NCI-H2029 treated with DMSO at 0.1 percent for 48 hours (cell line): ENCODE measurements at regions not wholly inside any gene's neighbourhood (a gene's known extent, or its start where the extent isn't known, plus 50 kb on each side); places are given as distances from the start of the nearest gene placed in this dataset.

Experiments used
- DNase-seq: peaks from one replicate; lab custom pipeline; 2025; lab: John Stamatoyannopoulos, UW

DNA sequence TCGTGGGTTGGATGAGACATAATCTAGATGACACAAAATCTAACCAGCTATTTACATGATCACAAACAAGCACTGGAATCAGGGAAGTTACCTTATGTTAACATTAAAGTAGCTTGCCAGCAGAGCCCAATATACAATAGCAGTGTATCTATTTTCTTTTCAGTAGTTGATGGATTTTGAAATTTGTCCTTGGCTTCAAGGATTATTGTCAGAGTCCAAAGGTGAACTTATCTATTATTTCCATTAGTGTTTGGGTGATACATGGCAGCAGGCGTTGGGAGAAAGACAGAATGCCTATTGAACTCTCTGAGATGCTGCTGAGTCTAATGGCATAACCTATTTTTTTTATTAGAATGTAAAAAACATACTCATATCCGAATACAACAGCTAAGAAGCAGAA is 223.2 kb upstream of the ACTBL2 start:
- DNase-seq, result no peak

DNA sequence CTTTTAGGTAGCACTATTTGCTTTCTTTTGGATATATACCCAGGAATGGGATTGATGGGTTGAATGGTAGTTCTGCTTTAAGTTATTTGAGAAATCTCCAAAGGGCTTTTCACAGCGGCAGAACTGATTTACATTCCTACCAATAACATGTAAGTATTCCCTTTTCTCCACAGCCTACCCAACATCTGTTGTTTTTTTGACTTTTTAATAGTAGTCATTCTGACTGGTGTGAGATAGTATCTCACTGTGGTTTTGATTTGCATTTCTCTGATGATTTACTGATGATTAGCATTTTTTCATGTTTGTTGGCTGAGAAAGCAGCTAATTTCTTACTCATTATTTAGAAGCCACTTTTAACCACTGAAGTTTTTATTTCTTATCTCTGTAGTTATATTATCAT is 221.1 kb upstream of the ACTBL2 start:
- DNase-seq, result no peak

DNA sequence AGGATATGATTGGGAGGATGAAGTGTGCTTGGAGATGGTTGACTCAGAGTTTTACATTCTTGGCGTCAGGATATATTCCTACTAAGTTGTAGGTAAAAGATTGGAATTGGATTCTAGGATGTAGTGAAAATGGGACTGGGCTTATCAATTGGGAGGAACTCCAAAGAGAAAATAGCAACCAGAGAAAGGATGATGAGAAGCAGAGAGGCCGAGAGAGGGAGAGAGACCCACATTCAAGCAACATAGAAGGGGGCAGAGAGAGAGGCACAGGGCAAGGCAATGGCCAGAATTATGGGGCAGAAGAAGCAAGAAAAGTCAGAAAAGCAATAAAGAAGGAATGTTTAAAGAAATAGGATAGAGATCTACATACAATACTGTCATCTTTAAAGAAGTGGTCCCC is 217.9 kb upstream of the ACTBL2 start:
- no peak for DNase-seq

DNA sequence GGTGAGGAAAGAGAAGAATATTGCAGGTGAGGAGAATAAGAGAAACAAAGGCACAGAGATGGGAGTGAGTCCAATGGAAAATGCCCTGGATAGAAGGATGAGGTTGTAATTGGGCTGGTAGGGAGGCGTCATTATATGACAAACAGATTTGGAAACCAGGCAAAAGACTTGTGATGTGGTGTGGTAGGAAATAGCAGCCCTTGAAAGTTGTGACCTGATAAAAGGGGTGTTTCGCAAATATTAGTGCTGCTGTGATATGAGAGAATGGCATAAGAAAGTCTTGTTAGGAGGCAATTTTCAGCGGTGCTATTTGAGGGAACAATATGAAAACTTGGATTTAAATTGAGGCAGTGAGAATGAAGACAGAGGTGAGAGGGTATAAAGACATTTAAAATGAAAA is 217.5 kb upstream of the ACTBL2 start:
- DNase-seq, result no peak

DNA sequence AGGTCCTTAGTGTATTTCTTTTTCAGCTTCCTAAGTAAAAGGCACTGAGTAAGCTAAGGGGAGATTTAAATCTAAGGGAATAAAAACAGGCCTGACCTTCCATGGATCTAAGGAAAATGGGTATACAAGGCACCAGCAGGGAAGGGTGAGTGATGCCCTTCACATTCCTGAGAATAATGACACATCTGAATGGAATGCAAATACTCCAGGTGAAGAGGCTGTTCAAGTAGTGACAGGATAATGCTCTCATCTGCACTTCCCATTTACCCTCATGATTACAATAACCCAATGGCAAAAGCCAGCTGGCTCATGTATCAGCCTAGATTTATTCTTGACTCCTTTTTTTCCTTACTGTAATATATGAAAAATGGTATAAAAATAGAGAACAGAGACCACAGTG is 216.2 kb upstream of the ACTBL2 start:
- DNase-seq, result peak; percentile 48

DNA sequence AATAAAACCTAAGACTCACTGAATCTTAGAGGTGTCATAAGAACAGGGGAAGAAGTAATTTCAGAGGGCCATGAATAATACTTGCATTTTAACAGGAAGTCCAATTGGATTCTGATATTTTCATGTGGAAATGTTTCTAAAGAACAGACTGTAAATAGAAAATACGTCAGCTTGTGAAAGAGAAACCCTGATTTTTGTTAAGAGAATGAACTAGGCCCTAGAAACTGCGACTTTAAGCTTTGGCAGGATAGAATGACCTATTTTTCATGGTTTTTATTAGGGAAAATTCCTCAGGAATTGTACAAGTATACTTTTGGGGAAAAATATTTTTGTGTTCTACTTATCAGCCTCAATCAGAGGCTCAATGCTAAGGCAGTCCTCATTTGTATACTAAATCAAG is 215.5 kb upstream of the ACTBL2 start:
- no peak for DNase-seq

DNA sequence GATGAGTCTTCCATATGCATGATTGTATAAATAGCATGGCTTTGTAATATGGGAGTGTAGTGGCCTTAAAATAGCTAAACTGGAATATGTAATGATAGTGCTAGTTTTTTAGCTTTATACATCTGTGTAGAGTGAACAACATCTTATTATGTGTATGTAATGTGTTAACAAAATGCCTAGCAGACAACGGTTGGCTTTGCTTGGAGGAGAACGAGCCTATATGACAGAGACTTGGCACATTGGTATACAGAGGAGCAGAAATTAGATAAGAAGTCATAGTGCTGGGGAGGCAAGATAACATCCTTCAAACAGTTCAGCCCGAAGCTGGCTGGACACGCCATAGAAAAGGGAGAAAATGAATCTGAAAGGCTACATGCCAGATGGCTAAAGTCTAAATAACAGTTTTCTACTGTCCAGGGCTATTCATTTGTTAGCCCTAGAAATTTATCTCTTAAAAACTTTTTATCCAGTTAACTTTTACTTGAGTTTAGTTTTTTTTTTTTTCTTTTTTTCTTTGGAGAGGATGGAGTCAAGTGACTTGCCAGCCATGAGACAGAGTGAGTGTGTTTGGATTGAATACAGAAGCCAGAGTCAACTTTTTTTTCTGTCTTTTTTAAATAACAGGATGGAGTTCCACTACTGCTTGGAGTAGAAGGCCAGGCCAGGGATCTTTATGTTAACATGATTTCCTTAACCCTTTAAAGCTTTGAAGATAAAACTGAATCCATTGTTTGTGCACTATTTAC is 214.4 kb upstream of the ACTBL2 start:
- DNase-seq, result no peak

DNA sequence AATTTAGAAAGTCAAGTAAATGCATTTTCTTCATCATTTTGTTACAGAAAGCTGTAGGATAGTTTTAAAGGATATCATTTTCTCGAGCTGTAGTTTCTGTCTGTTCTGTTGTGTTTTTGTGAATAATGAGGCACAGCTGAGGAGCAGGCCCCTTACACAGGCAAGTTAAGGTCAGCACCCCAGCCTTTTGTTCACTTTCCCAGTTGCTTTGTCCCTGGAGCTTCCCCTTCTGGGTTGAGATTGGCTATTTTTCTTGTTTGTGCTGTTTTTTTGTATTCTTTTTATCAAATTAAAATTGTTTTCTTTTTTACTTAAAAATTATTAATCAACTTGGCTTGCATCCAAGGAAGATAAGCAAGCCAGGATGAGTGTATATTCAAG is 213.8 kb upstream of the ACTBL2 start:
- DNase-seq, result no peak

DNA sequence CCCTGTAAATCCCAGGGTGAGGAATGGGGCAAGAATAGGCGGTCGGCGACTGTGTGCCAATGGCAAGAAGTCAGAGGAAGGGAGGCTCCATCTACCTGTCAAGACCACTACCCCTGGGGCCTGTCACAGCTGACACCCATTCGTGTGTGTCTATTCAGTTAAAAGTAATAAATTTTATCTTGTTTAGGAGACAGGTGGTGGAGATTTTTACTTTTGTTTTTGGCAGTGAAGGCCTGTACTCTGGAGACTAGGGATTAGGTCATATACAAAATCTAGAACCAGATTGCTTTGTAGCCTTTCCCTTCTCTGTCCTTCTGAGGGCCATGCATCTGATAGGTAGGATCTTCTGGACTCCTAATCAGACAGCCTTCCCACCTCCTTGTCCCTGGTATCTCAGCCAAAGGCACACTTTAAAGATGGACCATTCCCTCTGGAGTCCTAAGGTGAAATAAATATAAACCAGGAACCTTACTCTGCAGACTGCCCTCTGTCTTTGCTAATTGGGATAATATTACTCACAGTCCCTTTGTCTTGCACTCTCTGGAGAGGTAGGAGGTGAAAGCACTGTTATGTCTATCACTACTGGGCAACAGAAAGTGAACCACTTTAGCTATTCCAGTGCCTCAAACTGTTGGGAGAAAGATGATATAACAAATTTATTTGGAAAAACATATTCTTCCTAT is 213.2 kb upstream of the ACTBL2 start:
- DNase-seq, result no peak

DNA sequence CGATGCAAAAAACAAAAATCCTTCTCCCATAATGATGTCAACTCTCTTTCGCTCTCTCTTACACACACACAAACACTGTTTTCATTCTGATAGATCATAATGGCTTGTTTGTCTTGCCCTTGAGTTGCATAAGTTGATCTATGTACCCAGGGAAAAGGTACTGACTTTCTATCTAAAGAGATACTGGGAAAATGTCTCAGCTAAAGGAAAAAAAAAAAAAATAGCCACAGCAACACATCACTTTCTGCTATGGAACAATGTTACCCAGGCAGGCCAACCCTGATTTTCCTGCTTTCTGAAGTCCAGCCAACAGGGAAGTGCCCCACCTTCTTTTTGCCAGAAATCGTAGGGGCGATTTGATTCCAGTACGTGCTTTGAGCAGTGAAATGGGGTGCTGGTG is 212.6 kb upstream of the ACTBL2 start:
- DNase-seq, result no peak

DNA sequence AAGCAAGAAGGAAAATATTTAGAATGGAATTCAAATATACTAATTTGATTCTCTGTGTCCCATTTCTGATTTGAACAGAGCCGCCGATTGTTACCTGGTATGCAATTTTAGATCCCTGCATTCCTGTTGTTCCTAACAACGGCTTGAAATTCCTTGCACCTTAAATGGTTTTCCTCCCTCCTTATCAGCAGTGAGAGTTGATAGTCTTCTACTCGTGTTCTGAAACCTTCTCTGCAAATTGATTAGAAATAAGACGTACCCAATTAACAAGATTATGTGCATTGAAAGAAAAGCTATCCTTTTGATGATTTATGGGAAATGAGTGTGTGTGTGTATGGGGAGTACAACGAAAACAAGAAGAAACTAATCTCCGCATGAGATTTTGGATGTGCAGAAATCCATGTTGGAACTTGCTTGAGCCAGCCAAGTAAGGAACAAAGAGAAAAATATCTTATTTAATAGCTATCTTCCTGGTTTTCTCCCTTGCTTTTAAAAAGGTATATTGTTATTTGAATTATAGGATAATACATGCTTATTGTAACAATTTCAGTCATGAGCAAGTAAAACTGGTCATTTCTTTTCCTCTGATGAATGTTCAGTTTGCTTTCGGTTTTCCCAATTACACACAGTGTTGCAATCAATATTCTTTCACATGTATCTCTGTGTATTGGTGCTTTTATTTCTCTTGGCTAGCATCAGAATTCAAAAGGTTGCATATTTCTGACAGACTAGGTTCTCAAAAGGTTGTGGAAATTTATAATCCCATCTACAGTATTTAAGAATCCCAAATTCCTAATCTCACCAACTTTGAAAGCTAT is 211.1 kb upstream of the ACTBL2 start:
- no peak for DNase-seq

DNA sequence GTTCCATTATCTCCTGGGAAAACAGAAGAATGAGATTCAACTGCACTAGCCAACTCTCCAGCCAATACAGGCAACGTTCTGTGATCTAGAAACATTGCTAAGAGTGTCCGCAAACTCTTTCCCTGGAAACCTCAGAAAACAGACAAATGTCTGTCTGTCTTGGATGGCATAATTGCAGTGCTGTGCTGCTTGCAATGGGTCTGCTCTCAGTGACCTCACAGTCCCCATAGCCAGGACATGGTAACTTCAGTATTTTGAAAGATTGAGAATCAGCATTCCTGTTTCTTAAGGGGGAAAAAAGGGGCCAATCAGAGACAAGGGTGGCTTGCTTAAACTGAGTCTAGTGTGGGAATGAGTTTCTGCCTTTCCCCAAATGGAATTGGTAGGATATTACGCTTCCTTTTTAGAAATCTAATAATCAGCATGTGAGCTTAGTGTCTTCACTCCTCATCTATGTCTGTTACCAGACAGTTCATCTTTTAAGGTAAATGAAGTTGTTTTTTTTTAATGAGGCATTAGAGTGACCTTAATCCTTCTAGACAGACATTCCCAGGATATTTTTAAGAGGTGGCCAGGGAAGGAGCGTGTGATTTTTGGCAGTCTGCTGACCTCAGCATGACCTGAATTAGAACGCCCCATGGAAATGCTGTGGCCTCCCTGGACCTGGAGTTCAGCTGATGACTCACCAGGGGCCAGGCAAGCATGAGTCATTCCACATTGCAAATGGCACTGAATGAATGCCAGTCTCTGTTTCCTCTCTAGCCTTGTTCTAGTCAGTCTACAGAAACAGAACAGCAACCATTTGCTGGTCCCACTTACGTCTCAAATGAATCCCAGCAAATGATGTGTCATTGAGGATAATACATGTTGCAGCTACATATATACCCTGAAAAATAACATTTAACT is 210.2 kb upstream of the ACTBL2 start:
- no peak for DNase-seq

DNA sequence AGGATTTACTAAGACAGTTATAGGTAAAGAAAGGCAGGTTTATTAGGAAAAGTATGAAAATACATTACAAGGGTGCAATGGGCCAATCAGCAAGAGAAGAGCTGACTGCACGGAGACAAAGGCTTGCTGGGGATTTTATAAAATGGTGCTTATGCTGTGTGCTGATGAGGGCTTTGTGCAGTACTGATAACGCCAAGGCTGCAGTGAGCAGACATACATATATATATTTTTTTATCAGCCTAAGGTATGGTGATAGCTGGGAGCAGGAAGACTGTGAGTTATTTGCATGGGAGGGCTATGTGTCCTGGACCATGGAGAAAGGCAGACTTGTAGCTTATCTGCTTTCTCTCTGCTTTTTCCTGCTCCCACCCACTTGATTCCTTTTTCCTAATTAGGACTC is 208.1 kb upstream of the ACTBL2 start:
- no peak for DNase-seq

DNA sequence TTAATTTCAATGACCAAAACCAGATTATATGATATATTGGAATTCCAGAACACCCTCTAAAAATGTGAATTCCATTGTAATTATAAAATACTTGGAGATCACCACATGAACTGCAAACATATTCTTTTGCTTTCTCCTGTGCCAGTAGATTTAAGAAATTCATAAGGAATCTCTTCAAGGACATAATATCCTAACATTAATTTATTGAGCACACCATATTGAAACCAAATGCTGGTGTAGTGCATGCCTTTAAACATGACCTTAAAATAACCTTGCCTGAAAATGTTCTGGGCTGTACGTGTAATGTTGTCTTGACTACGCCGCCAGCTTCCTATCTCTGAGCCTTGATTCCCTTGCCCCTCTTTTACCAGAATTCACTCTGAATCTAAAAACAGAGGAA is 205.0 kb upstream of the ACTBL2 start:
- no peak for DNase-seq

DNA sequence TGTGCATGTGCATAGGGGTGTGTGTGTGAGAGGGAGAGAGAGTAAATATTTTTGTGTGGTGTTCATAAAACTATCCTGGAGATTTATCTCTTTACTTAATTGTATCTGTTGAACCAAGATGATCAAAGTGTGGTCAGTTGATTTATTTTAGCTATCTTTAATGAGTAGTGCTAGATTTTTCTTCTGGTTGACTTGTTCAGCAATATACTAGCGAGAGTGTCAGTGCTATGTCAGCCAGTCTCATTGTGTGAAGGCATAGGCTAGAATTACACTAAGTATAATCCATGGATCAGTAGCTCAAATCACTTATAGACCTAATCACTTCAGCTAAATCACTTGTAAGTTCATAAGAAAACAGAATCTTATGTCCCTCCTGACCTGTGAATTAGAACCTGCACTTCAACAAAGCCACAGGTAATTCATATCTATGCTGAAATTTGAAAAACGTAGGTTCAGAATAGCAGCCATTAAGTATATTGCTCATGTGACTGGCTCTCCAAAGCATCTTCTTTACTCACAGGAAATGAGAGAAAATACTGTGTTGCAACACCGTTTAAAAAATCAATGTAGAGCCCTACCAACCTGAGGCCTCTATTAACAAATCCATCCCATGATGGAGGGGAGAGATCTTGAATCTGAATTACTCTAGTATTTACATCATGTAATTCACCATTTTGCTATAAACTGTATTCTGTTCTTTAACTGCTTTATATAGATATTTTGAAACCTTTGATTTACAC is 203.1 kb upstream of the ACTBL2 start:
- no peak for DNase-seq

DNA sequence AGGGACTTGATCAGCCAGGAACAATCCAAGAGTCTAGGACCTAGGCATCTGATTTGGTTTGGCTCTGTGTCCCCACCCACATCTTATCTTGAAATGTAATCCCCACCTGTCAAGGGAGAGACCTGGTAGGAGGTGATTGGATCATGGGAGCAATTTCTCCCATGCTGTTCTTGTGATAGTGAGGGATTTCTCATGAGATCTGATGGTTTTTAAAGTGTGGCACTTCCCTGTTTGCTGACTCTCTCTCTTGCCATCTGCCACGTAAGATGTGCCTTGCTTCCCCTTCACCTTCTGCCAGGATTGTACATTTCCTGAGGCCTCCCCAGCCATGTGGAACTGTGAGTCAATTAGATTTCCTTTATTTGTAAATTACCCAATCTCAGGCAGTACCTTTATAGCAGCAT is 201.7 kb upstream of the ACTBL2 start:
- DNase-seq, result no peak

DNA sequence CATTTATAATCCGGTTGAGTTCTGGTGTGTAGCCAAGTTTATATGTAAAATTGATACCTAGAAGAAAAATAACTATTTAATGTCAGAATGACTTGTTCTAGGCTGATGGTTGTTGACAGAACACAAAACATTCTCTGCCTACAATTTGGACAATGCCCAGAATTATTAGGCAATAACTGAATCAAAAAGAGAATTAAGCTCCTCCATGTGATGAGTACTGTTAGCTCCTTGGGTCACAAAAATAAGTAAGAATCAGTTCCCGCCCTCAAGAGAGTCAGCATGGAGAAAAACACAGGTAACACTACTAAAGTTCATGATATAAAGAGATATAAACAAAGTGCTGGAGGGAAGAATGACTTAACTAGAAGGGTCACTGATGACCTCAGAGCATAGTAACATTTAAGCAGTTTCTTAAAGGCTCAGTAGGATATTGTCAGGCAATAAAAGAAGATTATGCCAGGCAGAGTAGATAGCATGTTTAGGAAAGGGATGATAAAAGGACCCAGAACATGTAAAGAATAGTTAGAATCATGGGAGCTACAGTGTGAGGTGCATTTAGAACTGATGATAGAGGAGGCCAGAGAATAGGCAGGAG is 200.5 kb upstream of the ACTBL2 start:
- DNase-seq, result no peak

DNA sequence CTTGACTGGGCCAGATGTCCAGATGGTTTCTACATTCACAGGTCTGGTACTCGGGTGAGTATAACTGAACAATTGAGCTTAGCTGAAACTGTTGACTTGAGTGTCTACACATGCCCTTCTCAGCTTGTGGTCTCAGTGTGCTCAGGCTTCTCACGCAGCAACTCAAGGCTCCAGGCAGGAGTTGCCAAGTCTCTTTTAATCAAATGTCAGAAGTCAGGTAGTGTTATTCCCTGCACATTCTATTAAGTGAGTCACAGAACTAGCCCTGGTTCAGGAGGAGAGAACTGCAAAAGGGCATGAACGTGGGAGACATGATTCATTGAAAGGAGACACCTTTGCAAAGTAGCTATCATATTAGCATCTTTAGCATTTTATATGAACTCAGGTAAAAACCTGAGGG is 199.3 kb upstream of the ACTBL2 start:
- no peak for DNase-seq

DNA sequence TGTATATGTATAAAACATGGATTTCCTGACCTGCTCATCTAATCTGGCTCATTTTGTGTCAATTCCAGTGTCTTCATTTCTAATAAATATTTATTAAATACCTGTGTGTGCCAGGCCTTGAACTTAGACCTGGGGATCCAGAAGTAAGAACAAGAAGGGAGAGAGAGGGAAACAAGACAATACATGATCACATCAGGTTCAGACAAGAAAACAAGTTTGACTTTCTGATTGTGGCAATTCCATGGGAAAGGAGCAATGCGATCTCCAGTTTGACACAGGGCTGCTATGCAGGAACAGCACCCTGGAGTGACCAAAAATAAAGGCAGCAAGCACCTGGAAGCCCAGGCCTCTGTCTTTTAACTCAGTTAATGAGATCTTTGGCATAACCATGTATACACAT is 198.1 kb upstream of the ACTBL2 start:
- DNase-seq, result no peak

DNA sequence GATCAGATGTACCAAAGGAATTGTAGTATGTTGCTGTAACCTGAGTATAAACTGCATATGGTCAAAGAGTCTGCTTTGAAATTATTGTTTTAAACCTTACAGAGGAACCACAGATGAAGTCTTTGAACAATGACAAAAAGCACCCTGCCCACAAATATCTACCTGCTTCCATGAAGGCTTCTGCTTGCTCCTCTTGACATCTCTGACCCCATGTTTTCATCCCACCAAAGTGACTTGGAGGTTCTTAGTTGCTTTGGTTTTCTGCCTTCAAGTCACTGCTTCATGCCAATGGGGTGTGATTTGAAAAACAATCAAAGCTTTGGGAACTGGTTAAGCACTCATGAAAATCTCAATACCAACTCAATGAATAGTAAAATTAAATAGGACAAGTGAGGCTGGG is 194.6 kb upstream of the ACTBL2 start:
- no peak for DNase-seq
